ENCODE measurements at regions not wholly inside any gene's neighbourhood (a gene's known extent, or its start where the extent isn't known, plus 50 kb on each side); places are given as distances from the start of the nearest gene placed in this dataset.

DNA sequence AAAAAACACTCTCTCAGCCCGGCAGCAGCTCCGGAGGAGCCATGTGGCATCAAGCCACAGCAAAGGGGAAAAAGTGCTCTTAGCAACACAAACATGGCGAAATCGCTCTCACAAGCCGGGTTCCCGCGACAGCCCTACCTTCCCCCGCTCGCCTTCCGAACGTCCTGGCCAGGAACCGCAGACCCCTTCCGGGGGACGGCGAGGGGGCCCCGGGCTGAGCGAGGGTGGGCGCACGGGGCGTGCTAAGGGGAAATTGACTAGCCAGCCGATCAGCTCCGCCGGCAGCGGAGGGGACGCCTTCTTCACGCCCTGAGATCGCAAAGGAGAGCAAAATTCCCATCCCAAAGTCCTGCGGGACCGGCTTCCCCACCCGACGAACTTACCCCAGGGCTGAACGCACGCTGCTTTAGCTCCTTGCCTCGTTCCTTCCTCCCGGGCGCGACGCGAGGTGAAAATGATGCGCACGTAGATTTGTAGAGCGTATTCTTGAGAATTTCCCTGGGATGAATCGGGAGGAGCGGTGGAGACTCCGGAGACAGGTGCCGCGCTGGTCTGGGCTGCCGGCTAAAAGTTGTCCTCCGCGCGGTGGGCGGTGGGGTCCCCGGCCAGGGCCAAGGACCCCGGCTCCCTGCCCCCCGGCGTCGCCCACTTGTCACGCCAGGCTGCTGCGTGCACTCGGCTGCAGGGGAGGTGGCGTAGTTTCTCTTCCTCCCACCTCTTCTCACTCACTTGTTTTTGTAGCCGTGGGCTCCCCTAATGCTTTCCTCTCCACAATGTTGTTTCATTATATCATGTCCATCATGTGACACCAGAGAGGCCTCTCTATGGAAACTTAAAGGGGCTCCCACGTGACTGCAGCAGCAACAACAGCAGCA is 220.1 kb upstream of the MKLN1 start:
- TF ChIP-seq, protein P1, sequence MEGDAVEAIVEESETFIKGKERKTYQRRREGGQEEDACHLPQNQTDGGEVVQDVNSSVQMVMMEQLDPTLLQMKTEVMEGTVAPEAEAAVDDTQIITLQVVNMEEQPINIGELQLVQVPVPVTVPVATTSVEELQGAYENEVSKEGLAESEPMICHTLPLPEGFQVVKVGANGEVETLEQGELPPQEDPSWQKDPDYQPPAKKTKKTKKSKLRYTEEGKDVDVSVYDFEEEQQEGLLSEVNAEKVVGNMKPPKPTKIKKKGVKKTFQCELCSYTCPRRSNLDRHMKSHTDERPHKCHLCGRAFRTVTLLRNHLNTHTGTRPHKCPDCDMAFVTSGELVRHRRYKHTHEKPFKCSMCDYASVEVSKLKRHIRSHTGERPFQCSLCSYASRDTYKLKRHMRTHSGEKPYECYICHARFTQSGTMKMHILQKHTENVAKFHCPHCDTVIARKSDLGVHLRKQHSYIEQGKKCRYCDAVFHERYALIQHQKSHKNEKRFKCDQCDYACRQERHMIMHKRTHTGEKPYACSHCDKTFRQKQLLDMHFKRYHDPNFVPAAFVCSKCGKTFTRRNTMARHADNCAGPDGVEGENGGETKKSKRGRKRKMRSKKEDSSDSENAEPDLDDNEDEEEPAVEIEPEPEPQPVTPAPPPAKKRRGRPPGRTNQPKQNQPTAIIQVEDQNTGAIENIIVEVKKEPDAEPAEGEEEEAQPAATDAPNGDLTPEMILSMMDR (conservative IDR thresholded peaks at IDR 0.05 in 1 of 2, IDR thresholded peaks at IDR 0.05 in 1 of 2; ENCODE audit: extremely low read depth in 1 of 2, insufficient read depth in 1 of 2, low read depth in 1 of 2, low read length in 2 of 2), result no peak
- TF ChIP-seq EZH2 (IDR thresholded peaks at IDR 0.05; ENCODE audit: borderline replicate concordance, low read length), result no peak

Measured in mammary epithelial cell (primary cell).